ENCODE measurements at regions not wholly inside any gene's neighbourhood (a gene's known extent, or its start where the extent isn't known, plus 50 kb on each side); places are given as distances from the start of the nearest gene placed in this dataset.

DNA sequence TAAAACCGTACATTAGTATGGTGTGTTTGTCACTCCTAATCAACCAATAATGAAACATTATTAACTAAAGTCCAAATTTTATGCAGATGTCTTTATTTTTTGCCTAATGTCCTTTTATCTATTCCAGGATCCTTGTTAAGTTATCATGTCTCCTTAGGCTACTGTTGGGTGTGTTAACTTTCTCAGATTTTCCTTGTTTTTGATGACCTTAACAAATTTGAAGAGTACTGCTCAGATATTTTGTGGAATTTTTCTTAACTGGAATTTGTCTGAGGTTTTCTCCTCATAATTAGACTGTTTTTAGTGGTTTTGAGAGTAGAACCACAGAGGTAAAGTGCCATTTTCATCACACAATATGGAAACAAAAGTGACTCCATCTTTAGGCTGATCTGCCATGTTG is 406.3 kb downstream of the MEI4 start:
- no peaks in the 10 kb centered on the region for H3F3A ChIP-seq (ENCODE audit: control insufficient read depth, insufficient read depth)
- TF ChIP-seq, protein P1, sequence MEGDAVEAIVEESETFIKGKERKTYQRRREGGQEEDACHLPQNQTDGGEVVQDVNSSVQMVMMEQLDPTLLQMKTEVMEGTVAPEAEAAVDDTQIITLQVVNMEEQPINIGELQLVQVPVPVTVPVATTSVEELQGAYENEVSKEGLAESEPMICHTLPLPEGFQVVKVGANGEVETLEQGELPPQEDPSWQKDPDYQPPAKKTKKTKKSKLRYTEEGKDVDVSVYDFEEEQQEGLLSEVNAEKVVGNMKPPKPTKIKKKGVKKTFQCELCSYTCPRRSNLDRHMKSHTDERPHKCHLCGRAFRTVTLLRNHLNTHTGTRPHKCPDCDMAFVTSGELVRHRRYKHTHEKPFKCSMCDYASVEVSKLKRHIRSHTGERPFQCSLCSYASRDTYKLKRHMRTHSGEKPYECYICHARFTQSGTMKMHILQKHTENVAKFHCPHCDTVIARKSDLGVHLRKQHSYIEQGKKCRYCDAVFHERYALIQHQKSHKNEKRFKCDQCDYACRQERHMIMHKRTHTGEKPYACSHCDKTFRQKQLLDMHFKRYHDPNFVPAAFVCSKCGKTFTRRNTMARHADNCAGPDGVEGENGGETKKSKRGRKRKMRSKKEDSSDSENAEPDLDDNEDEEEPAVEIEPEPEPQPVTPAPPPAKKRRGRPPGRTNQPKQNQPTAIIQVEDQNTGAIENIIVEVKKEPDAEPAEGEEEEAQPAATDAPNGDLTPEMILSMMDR (IDR thresholded peaks at IDR 0.05; ENCODE audit: low read depth, low read length, poor library complexity, severe bottlenecking) = no peak
- TF ChIP-seq EZH2phosphoT487 (IDR thresholded peaks at IDR 0.05; ENCODE audit: borderline replicate concordance, low read length) = no peak
- no peaks in the 10 kb centered on the region for H3K27me3 ChIP-seq (ENCODE audit: control insufficient read depth, low read length)
- H3K9me2 ChIP-seq (replicated peaks; ENCODE audit: control insufficient read depth, low read length) = no peaks in the 10 kb centered on the region; the same call in 1 of the 2 replicates
- no peak overlapping the region for H3K4me2 ChIP-seq (ENCODE audit: low read length)
- H3K4me1 ChIP-seq (ENCODE audit: control insufficient read depth, low read length) = no peaks in the 10 kb centered on the region
- H3K79me2 ChIP-seq (ENCODE audit: control insufficient read depth, low read length) = no peaks in the 10 kb centered on the region
- H3K27ac ChIP-seq (ENCODE audit: low read depth, low read length) = no peak overlapping the region
- no peaks in the 10 kb centered on the region for H3K9me3 ChIP-seq (ENCODE audit: control insufficient read depth, insufficient read depth, low read length)
- no peaks in the 10 kb centered on the region for H3K36me3 ChIP-seq (ENCODE audit: control insufficient read depth, low read length)
- no peaks in the 10 kb centered on the region for H4K20me1 ChIP-seq (ENCODE audit: control insufficient read depth, insufficient read depth, low read depth, low read length)
- H3K4me3 ChIP-seq (ENCODE audit: low read length) = no peak overlapping the region

DNA sequence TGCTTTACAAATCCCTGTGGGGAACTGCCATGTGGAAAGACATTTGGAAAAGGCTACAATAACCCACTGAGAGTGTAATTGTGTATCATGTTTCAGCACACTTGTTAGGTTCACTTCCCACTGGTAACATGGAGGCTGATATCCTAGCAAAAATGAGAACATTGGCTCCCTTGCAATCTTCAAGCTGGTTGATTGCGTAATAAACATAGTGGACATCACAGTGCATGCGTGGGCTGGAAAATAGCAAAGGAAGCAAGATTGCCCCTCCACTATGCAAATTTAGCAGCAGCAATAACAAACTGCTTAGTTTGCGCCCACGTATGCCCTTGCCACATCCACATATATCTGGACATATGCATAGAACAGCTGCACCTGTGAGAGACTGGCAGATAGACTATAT is 410.2 kb downstream of the MEI4 start:
- Histone ChIP-seq H3K27me3 (ENCODE audit: control insufficient read depth, low read length) (no peaks in the 10 kb centered on the region), H3K4me3 (ENCODE audit: low read length) (no peak overlapping the region), H3K9me3 (ENCODE audit: control insufficient read depth, insufficient read depth, low read length) (no peaks in the 10 kb centered on the region), H3K79me2 (ENCODE audit: control insufficient read depth, low read length) (no peaks in the 10 kb centered on the region), H4K20me1 (ENCODE audit: control insufficient read depth, insufficient read depth, low read depth, low read length) (no peaks in the 10 kb centered on the region), H3K36me3 (ENCODE audit: control insufficient read depth, low read length) (no peaks in the 10 kb centered on the region), H3K9me2 (replicated peaks; ENCODE audit: control insufficient read depth, low read length) (no peaks in the 10 kb centered on the region), H3F3A (ENCODE audit: control insufficient read depth, insufficient read depth) (no peaks in the 10 kb centered on the region), H3K4me1 (ENCODE audit: control insufficient read depth, low read length) (no peaks in the 10 kb centered on the region), H3K27ac (ENCODE audit: low read depth, low read length) (no peak overlapping the region), H3K4me2 (ENCODE audit: low read length) (no peak overlapping the region)
- TF ChIP-seq EZH2phosphoT487 (IDR thresholded peaks at IDR 0.05; ENCODE audit: borderline replicate concordance, low read length) = no peak
- TF ChIP-seq, protein P1 (IDR thresholded peaks at IDR 0.05; ENCODE audit: low read depth, low read length, poor library complexity, severe bottlenecking) = no peak

DNA sequence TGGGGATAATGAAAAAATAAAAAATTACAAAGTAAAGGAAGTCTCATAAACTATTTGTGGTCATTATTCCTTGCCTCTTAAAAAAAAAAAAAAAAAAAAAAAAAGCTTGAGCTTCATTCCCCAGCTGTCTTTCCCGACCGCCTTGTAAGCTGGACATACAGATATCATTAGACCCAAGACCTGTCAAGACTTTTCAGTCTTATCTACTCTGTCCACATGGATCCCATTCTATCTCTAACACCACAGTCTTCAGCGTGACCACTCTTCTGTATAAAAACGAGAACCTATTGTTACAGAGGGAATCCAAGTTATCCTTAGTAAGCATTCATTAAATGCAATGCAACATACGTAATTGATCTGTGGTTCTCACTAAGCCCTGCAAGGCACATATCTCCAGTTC is 423.5 kb downstream of the MEI4 start:
- Histone ChIP-seq H3K36me3 (ENCODE audit: control insufficient read depth, low read length) (no peaks in the 10 kb centered on the region), H3K79me2 (ENCODE audit: control insufficient read depth, low read length) (no peaks in the 10 kb centered on the region), H3K4me1 (ENCODE audit: control insufficient read depth, low read length) (no peaks in the 10 kb centered on the region), H3K4me3 (ENCODE audit: low read length) (no peak overlapping the region), H3K9me2 (replicated peaks; ENCODE audit: control insufficient read depth, low read length) (no peaks in the 10 kb centered on the region), H3K27ac (ENCODE audit: low read depth, low read length) (no peak overlapping the region), H3K9me3 (ENCODE audit: control insufficient read depth, insufficient read depth, low read length) (no peaks in the 10 kb centered on the region; the same call in 1 of the 2 replicates), H3K27me3 (ENCODE audit: control insufficient read depth, low read length) (no peaks in the 10 kb centered on the region), H3F3A (ENCODE audit: control insufficient read depth, insufficient read depth) (no peaks in the 10 kb centered on the region), H3K4me2 (ENCODE audit: low read length) (no peak overlapping the region), H4K20me1 (ENCODE audit: control insufficient read depth, insufficient read depth, low read depth, low read length) (no peaks in the 10 kb centered on the region)
- TF ChIP-seq EZH2phosphoT487 (IDR thresholded peaks at IDR 0.05; ENCODE audit: borderline replicate concordance, low read length) = no peak
- TF ChIP-seq, protein P1 (IDR thresholded peaks at IDR 0.05; ENCODE audit: low read depth, low read length, poor library complexity, severe bottlenecking) = no peak

DNA sequence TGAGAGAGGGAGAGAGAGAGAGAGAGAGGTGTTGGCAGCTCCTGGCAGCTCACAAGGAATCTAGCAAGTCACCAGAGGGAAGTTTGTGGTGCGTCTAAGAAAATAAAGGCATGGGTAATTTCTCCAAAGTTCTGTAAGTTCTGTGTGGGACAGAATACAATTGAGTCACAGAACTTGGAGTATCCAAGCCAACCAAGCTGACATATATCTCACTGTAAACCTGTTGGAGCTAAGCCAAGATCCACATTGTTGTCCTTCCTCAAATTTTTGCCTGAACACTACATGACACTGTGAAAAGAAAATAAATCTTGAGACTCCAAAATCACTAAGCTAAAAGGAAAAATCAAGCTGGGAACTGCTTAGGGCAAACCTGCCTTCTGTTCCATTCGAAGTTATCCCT is 436.7 kb downstream of the MEI4 start:
- H3K79me2 ChIP-seq (ENCODE audit: control insufficient read depth, low read length) = no peaks in the 10 kb centered on the region
- TF ChIP-seq EZH2phosphoT487 (IDR thresholded peaks at IDR 0.05; ENCODE audit: borderline replicate concordance, low read length) = no peak
- TF ChIP-seq, protein P1 (IDR thresholded peaks at IDR 0.05; ENCODE audit: low read depth, low read length, poor library complexity, severe bottlenecking) = no peak
- H3K27ac ChIP-seq (ENCODE audit: low read depth, low read length) = no peak overlapping the region
- no peak overlapping the region for H3K4me3 ChIP-seq (ENCODE audit: low read length)
- H3K9me2 ChIP-seq (replicated peaks; ENCODE audit: control insufficient read depth, low read length) = no peaks in the 10 kb centered on the region
- H3K36me3 ChIP-seq (ENCODE audit: control insufficient read depth, low read length) = no peaks in the 10 kb centered on the region
- H3K27me3 ChIP-seq (ENCODE audit: control insufficient read depth, low read length) = no peaks in the 10 kb centered on the region
- no peaks in the 10 kb centered on the region for H3F3A ChIP-seq (ENCODE audit: control insufficient read depth, insufficient read depth)
- no peak overlapping the region for H3K4me2 ChIP-seq (ENCODE audit: low read length)
- H4K20me1 ChIP-seq (ENCODE audit: control insufficient read depth, insufficient read depth, low read depth, low read length) = no peaks in the 10 kb centered on the region
- no peaks in the 10 kb centered on the region for H3K4me1 ChIP-seq (ENCODE audit: control insufficient read depth, low read length)
- H3K9me3 ChIP-seq (ENCODE audit: control insufficient read depth, insufficient read depth, low read length) = no peaks in the 10 kb centered on the region

Measured in DOHH2 (cell line).